OCI-LY3 (cell line): ENCODE measurements at regions not wholly inside any gene's neighbourhood (a gene's known extent, or its start where the extent isn't known, plus 50 kb on each side); places are given as distances from the start of the nearest gene placed in this dataset.

Experiments
- H2AFZ ChIP-seq: fragments of 200-600, 300-600 bp; shearing (Covaris generic); 2 replicates; pipeline ENCODE4 v1.6.0; 2014; ENCODE audit warnings: antibody characterized with exemption, low read depth, low read length
- H3K27ac ChIP-seq: fragments of 200-600, 300-600 bp; sonication (generic); 2 replicates; pipeline ENCODE4 v1.5.1; 2014; ENCODE audit warnings: mild to moderate bottlenecking, low read length, moderate library complexity, mixed read lengths
- H3K27me3 ChIP-seq: fragments of 200-600, 300-600 bp; sonication (generic); 2 replicates; pipeline ENCODE4 v1.6.1; 2014; ENCODE audit warnings: low read depth, low read length, mixed read lengths
- H3K36me3 ChIP-seq: fragments of 200-600, 300-600 bp; sonication (generic); replicated peaks from 2 replicates; pipeline ENCODE3; 2014; ENCODE audit warnings: low read depth, low read length, mixed read lengths
- H3K4me1 ChIP-seq: fragments of 300-600, 200-600 bp; sonication (generic); 2 replicates; pipeline ENCODE4 v1.6.1; 2014; ENCODE audit warnings: low read length, mixed read lengths
- H3K4me2 ChIP-seq: fragments of 200-600, 300-600 bp; sonication (generic); 2 replicates; pipeline ENCODE4 v1.6.1; 2014; ENCODE audit warnings: low read length, mixed read lengths
- H3K4me3 ChIP-seq: fragments of 300-600, 200-600 bp; sonication (generic); 2 replicates; pipeline ENCODE4 v1.5.1; 2014; ENCODE audit warnings: antibody characterized with exemption, mild to moderate bottlenecking, low read length, moderate library complexity
- H3K79me2 ChIP-seq: fragments of 300-600, 200-600 bp; shearing (Covaris generic); 2 replicates; pipeline ENCODE4 v1.6.1; 2014; ENCODE audit warnings: mild to moderate bottlenecking, low read length, mixed read lengths
- H3K9ac ChIP-seq: fragments of 300-600, 200-600 bp; shearing (Covaris generic); 2 replicates; pipeline ENCODE4 v1.6.0; 2014; ENCODE audit warnings: mild to moderate bottlenecking, low read length, moderate library complexity
- H3K9me3 ChIP-seq: fragments of 200-600, 300-600 bp; shearing (Covaris generic); 2 replicates; pipeline ENCODE4 v1.6.1; 2014; ENCODE audit warnings: low read length, mixed read lengths; ENCODE audit not compliant: insufficient read depth
- H4K20me1 ChIP-seq: fragments of 200-600, 300-600 bp; sonication (generic); 2 replicates; pipeline ENCODE4 v1.6.1; 2016; ENCODE audit warnings: low read length, mixed read lengths; ENCODE audit not compliant: insufficient read depth
- EZH2phosphoT487 ChIP-seq: fragments of 200-600 bp; shearing (Covaris generic); IDR thresholded peaks from 2 replicates; pipeline ENCODE4 v1.6.1; 2018; ENCODE audit warnings: antibody characterized with exemption, mixed run types, low read depth
- TF ChIP-seq, protein P1 (sequence below): fragments of 200-600, 300-600 bp; sonication (generic); IDR thresholded peaks from 2 replicates; pipeline ENCODE4 v1.5.1; 2014; ENCODE audit warnings: antibody characterized with exemption, low read length, low read depth

DNA sequence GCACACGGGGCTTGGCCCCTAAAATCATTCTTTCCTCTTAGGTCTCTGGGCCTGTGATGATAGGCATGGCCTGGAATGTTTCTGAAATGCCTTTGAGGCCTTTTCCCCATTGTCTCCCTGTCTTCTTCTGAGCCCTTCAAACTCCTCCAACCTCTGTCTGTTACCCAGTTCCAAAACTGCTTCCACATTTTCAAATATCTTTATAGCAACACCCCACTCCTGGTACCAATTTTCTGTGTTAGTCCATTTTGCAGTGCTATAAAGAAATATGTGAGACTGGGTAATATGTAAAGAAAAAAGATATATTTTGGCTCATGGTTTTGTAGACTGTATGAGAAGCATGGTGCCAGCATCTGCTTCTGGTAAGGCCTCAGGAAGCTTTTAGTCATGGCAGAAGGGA lies 158.8 kb downstream of the TM2D1 start:
- H3K27ac ChIP-seq: no peak overlapping the region
- no peaks in the 10 kb centered on the region for H3K79me2 ChIP-seq
- H3K27me3 ChIP-seq: no peaks in the 10 kb centered on the region
- H3K9ac ChIP-seq: no peak overlapping the region
- no peaks in the 10 kb centered on the region for H3K36me3 ChIP-seq
- TF ChIP-seq EZH2phosphoT487: no peak
- TF ChIP-seq, protein P1, sequence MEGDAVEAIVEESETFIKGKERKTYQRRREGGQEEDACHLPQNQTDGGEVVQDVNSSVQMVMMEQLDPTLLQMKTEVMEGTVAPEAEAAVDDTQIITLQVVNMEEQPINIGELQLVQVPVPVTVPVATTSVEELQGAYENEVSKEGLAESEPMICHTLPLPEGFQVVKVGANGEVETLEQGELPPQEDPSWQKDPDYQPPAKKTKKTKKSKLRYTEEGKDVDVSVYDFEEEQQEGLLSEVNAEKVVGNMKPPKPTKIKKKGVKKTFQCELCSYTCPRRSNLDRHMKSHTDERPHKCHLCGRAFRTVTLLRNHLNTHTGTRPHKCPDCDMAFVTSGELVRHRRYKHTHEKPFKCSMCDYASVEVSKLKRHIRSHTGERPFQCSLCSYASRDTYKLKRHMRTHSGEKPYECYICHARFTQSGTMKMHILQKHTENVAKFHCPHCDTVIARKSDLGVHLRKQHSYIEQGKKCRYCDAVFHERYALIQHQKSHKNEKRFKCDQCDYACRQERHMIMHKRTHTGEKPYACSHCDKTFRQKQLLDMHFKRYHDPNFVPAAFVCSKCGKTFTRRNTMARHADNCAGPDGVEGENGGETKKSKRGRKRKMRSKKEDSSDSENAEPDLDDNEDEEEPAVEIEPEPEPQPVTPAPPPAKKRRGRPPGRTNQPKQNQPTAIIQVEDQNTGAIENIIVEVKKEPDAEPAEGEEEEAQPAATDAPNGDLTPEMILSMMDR: no peak
- H2AFZ ChIP-seq: no peak overlapping the region
- no peaks in the 10 kb centered on the region for H3K9me3 ChIP-seq
- no peak overlapping the region for H3K4me2 ChIP-seq
- no peak overlapping the region for H3K4me3 ChIP-seq
- no peaks in the 10 kb centered on the region for H3K4me1 ChIP-seq
- H4K20me1 ChIP-seq: no peaks in the 10 kb centered on the region

DNA sequence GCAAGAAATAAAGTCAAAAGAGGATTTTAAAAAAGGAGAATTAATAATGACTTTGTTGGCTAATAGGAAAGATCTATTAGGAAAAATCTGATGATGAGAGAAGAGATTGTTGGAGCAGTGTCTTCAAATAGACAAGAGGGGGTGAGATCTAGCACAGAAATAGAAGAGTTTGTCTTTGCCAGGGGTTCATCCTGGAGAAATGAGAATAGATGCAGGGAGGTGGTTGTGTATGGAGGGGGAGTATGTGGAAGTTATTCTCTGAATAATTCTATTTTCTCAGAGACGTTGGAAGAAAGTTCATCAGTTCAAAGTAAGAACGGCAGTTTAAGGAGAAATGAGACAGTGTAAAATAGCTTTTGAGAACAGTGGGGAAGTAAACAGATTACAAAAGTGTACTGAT lies 161.3 kb downstream of the TM2D1 start:
- H3K36me3 ChIP-seq: no peaks in the 10 kb centered on the region
- H2AFZ ChIP-seq: no peak overlapping the region
- H4K20me1 ChIP-seq: no peaks in the 10 kb centered on the region
- H3K9ac ChIP-seq: no peak overlapping the region
- H3K9me3 ChIP-seq: no peaks in the 10 kb centered on the region
- no peaks in the 10 kb centered on the region for H3K27me3 ChIP-seq
- no peak overlapping the region for H3K4me2 ChIP-seq
- H3K4me3 ChIP-seq: no peak overlapping the region
- H3K4me1 ChIP-seq: no peaks in the 10 kb centered on the region
- no peaks in the 10 kb centered on the region for H3K79me2 ChIP-seq
- no peak overlapping the region for H3K27ac ChIP-seq
- no peak for TF ChIP-seq EZH2phosphoT487
- TF ChIP-seq, protein P1: no peak

DNA sequence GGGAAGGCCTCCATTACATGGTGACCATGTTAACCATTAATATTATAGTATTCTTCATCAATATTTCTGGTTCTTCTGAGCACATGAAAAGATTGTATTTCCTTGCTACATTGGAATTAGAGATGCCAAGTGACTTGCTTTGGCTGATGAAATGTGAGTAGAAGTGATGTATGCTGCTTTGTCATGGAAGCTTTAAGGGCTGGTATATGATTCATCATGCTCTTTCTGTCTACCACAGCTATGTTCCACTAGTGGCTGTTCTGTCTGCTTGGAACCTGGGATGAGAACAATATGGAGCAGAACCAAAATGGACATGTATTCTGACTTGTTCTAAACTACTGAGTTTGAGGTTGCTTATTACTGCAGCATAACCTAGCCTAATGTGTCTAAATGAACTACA lies 163.3 kb downstream of the TM2D1 start:
- Histone ChIP-seq H3K36me3 (no peaks in the 10 kb centered on the region), H3K4me1 (no peaks in the 10 kb centered on the region), H2AFZ (no peak overlapping the region), H4K20me1 (no peaks in the 10 kb centered on the region), H3K27me3 (no peaks in the 10 kb centered on the region), H3K9me3 (no peaks in the 10 kb centered on the region), H3K27ac (no peak overlapping the region), H3K4me2 (no peak overlapping the region), H3K79me2 (no peaks in the 10 kb centered on the region), H3K4me3 (no peak overlapping the region), H3K9ac (no peak overlapping the region)
- TF ChIP-seq EZH2phosphoT487: no peak
- TF ChIP-seq, protein P1: no peak

DNA sequence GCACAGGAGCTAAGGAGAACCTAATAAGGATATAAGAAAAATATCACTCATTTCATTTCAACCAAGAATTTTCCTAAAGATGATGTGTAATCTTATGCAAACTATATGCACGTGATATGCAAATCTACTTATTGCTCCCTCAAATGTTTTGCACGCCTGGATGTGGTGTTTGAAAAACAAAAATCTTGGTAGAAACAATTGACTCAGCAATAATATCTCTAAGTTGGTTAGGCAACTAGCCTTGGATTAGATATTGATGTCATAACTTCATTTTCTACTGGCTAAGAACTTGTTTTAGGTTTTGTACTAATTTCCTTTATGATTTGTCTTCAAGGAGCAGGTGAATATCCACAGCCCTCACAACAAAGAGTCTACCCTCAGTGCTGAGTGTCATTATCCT lies 164.6 kb downstream of the TM2D1 start:
- Histone ChIP-seq H3K79me2 (no peaks in the 10 kb centered on the region), H3K27me3 (no peaks in the 10 kb centered on the region), H3K4me2 (no peak overlapping the region), H3K36me3 (no peaks in the 10 kb centered on the region), H2AFZ (no peak overlapping the region), H3K27ac (no peak overlapping the region), H4K20me1 (no peaks in the 10 kb centered on the region), H3K9ac (no peak overlapping the region), H3K4me3 (no peak overlapping the region), H3K9me3 (no peaks in the 10 kb centered on the region), H3K4me1 (no peaks in the 10 kb centered on the region)
- TF ChIP-seq, protein P1: no peak
- no peak for TF ChIP-seq EZH2phosphoT487
